ENCODE measurements at regions not wholly inside any gene's neighbourhood (a gene's known extent, or its start where the extent isn't known, plus 50 kb on each side); places are given as distances from the start of the nearest gene placed in this dataset.

GRCh38 chr12:76633415-76633814, 73.8 kb upstream of the OSBPL8 start:
- DNase-seq (ENCODE audit: low spot score): no peak
- H3K4me2 ChIP-seq: no peak overlapping the region

GRCh38 chr12:76634133-76634532, 74.6 kb upstream of the OSBPL8 start:
- TF ChIP-seq EZH2 (IDR thresholded peaks at IDR 0.05; ENCODE audit: borderline replicate concordance) (no peak), CTCF (IDR thresholded peaks at IDR 0.05; ENCODE audit: poor library complexity) (no peak), EZH2phosphoT487 (IDR thresholded peaks at IDR 0.05; ENCODE audit: low read depth, severe bottlenecking, unreplicated experiment) (no peak)
- Histone ChIP-seq H3K4me1 (ENCODE audit: insufficient read depth) (peaks cover 3% of the 10 kb centered on the region), H3K27me3 (no peaks in the 10 kb centered on the region), H3K4me2 (no peak overlapping the region), H3K9me2 (replicated peaks; ENCODE audit: insufficient read depth) (no peaks in the 10 kb centered on the region), H4K20me1 (ENCODE audit: insufficient read depth, poor library complexity, severe bottlenecking) (no peaks in the 10 kb centered on the region), H3K36me3 (replicated peaks; ENCODE audit: insufficient read depth, low read depth) (no peaks in the 10 kb centered on the region), H2AFZ (no peak overlapping the region), H3K79me2 (no peaks in the 10 kb centered on the region), H3K27ac (no peak overlapping the region), H3K9me3 (ENCODE audit: low read depth) (no peaks in the 10 kb centered on the region), H3K4me3 (no peak overlapping the region)
- 86% methylated on average over 4 of the region's 4 CpGs for WGBS (ENCODE audit: low lambda C conversion rate, missing lambda C conversion rate)
- no peak for DNase-seq (ENCODE audit: low spot score)

More at GRCh38 chr12:76633415-76633814, 73.8 kb upstream of the OSBPL8 start:
- H2AFZ ChIP-seq: no peak overlapping the region
- no peak overlapping the region for H3K27ac ChIP-seq
- no peak overlapping the region for H3K4me3 ChIP-seq
- no peaks in the 10 kb centered on the region for H4K20me1 ChIP-seq (ENCODE audit: insufficient read depth, poor library complexity, severe bottlenecking)
- H3K4me1 ChIP-seq (ENCODE audit: insufficient read depth): peaks cover 3% of the 10 kb centered on the region
- H3K9me3 ChIP-seq (ENCODE audit: low read depth): no peaks in the 10 kb centered on the region
- H3K79me2 ChIP-seq: no peaks in the 10 kb centered on the region
- no peaks in the 10 kb centered on the region for H3K9me2 ChIP-seq (replicated peaks; ENCODE audit: insufficient read depth)
- no peaks in the 10 kb centered on the region for H3K27me3 ChIP-seq
- TF ChIP-seq CTCF (IDR thresholded peaks at IDR 0.05; ENCODE audit: poor library complexity) (no peak), EZH2phosphoT487 (IDR thresholded peaks at IDR 0.05; ENCODE audit: low read depth, severe bottlenecking, unreplicated experiment) (no peak), EZH2 (IDR thresholded peaks at IDR 0.05; ENCODE audit: borderline replicate concordance) (no peak)
- no peaks in the 10 kb centered on the region for H3K36me3 ChIP-seq (replicated peaks; ENCODE audit: insufficient read depth, low read depth)

- 75% methylated on average over 5 of the region's 5 CpGs for WGBS (ENCODE audit: low lambda C conversion rate, missing lambda C conversion rate)
- no peak for TF ChIP-seq EZH2 (IDR thresholded peaks at IDR 0.05; ENCODE audit: borderline replicate concordance)
- TF ChIP-seq CTCF (IDR thresholded peaks at IDR 0.05; ENCODE audit: poor library complexity): no peak
- no peak for TF ChIP-seq EZH2phosphoT487 (IDR thresholded peaks at IDR 0.05; ENCODE audit: low read depth, severe bottlenecking, unreplicated experiment)
- Histone ChIP-seq H3K79me2 (no peaks in the 10 kb centered on the region), H3K4me3 (no peak overlapping the region), H4K20me1 (ENCODE audit: insufficient read depth, poor library complexity, severe bottlenecking) (no peaks in the 10 kb centered on the region), H3K27ac (no peak overlapping the region), H3K36me3 (replicated peaks; ENCODE audit: insufficient read depth, low read depth) (no peaks in the 10 kb centered on the region), H3K4me2 (no peak overlapping the region), H3K9me3 (ENCODE audit: low read depth) (no peaks in the 10 kb centered on the region), H3K9me2 (replicated peaks; ENCODE audit: insufficient read depth) (no peaks in the 10 kb centered on the region), H3K27me3 (no peaks in the 10 kb centered on the region), H2AFZ (no peak overlapping the region), H3K4me1 (ENCODE audit: insufficient read depth) (no peaks in the 10 kb centered on the region)
- DNase-seq (ENCODE audit: low spot score): no peak
These were observed 76.6 kb upstream of the OSBPL8 start for GRCh38 chr12:76636121-76636692.

DNA sequence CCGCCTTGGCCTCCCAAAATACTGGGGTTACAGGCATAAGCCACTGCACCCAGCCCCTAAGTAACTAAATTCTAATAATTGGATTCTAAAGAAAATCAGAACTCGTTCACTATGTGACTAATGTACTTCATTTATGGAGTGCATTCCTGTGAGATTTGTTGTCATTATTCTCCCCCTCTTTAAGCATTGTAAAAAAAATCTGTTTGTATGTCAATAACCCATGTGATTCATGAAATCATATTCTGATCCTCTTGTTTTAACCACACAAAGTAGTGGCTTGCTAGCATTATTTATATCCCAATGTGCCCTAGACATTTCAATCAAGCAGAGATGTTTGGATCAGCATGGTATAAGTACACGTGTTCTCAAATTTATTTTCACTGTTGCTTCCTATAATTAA, 78.2 kb upstream of the OSBPL8 start:
- Histone ChIP-seq H2AFZ (no peak overlapping the region), H3K9me2 (replicated peaks; ENCODE audit: insufficient read depth) (no peaks in the 10 kb centered on the region), H3K4me3 (no peak overlapping the region), H3K36me3 (replicated peaks; ENCODE audit: insufficient read depth, low read depth) (no peaks in the 10 kb centered on the region), H3K27me3 (no peaks in the 10 kb centered on the region), H3K79me2 (no peaks in the 10 kb centered on the region), H3K9me3 (ENCODE audit: low read depth) (no peaks in the 10 kb centered on the region), H4K20me1 (ENCODE audit: insufficient read depth, poor library complexity, severe bottlenecking) (no peaks in the 10 kb centered on the region), H3K4me2 (no peak overlapping the region), H3K27ac (no peak overlapping the region), H3K4me1 (ENCODE audit: insufficient read depth) (no peaks in the 10 kb centered on the region)
- DNase-seq (ENCODE audit: low spot score): no peak
- TF ChIP-seq EZH2 (IDR thresholded peaks at IDR 0.05; ENCODE audit: borderline replicate concordance) (no peak), CTCF (IDR thresholded peaks at IDR 0.05; ENCODE audit: poor library complexity) (no peak), EZH2phosphoT487 (IDR thresholded peaks at IDR 0.05; ENCODE audit: low read depth, severe bottlenecking, unreplicated experiment) (no peak)
- WGBS (ENCODE audit: low lambda C conversion rate, missing lambda C conversion rate): 92% methylated on average over 3 of the region's 3 CpGs
